Adrenal gland (tissue), 9 donors: ENCODE measurements at regions not wholly inside any gene's neighbourhood (a gene's known extent, or its start where the extent isn't known, plus 50 kb on each side); places are given as distances from the start of the nearest gene placed in this dataset.
"Not testable (repeated sequence)": the region's sequence is repeated elsewhere in the genome, so short reads cannot be mapped to it uniquely, and the experiment has no call there.

Source experiments
- DNase-seq, 7 donors: peaks; one replicate each; pipeline ENCODE4 v3.0.0-alpha.2; 2019 to 2020
- H3K27ac ChIP-seq, 5 donors: fragments of 200-600 bp; sonication (generic) in 4 of 5; 1 replicate in 3 of 5; 2 replicates in 2 of 5; pipeline versions ENCODE4 v1.5.1 to v1.8.0; 2016 to 2020; ENCODE audit warnings: mild to moderate bottlenecking in 1 of 5
- H3K27me3 ChIP-seq: fragments of 200-600 bp; 2 replicates; pipeline ENCODE4 v1.8.0; 2021
- H3K36me3 ChIP-seq, 2 donors: fragments of 200-600 bp; replicated peaks in 1 of 2; 1 replicate in 1 of 2; 2 replicates in 1 of 2; pipeline versions ENCODE4 v1.5.1 to v1.8.0; 2018 to 2022
- H3K4me1 ChIP-seq, 2 donors: fragments of 200-600 bp; replicated peaks in 1 of 2; 1 replicate in 1 of 2; 2 replicates in 1 of 2; pipeline versions ENCODE4 v1.5.1 to v1.8.0; 2018 to 2021
- H3K4me3 ChIP-seq, 4 donors: fragments of 200-600 bp; sonication (generic) in 3 of 4; one replicate each; pipeline ENCODE4 v1.5.1; 2016 to 2018
- H3K9me3 ChIP-seq, 3 donors: fragments of 200-600 bp; sonication (generic) in 1 of 3; replicated peaks in 1 of 3; 1 replicate in 2 of 3; 2 replicates in 1 of 3; pipeline versions ENCODE4 v1.5.1 to v1.8.0; 2016 to 2021
- POLR2A ChIP-seq, 2 donors: fragments of 450-650 bp; IDR thresholded peaks; one replicate each; pipeline ENCODE4 v1.6.1; 2017; ENCODE audit warnings: antibody characterized with exemption in 2 of 2, mild to moderate bottlenecking in 2 of 2, moderate library complexity in 1 of 2
- WGBS, 4 donors: extraction: QIAGEN DNeasy Blood & Tissue Kit in 2 of 4; methylation state at CpG; one replicate each; pipeline versions ENCODE4 v1.1.5 to v1.1.7; 2013 to 2017; 5-methylcytosine and 5-hydroxymethylcytosine counted together
- intact Hi-C, 2 donors: fragments of 100-400 bp; cut with DNase I; formaldehyde crosslinking; loops; one replicate each; pipeline versions ENCODE4 v1.14.1 to v1.15.0; 2022 to 2023
- TF ChIP-seq, protein P1 (sequence below), 6 experiments: fragments of 450-650 bp in 4 of 6; fragments of 200-600 bp in 2 of 6; sonication (generic) in 1 of 6; IDR thresholded peaks; 1 replicate in 5 of 6; 2 replicates in 1 of 6; pipeline versions ENCODE4 v1.5.1 to v1.8.0; 2016 to 2021; ENCODE audit warnings: antibody characterized with exemption in 6 of 6, mild to moderate bottlenecking in 2 of 6, moderate library complexity in 1 of 6
- donor health status: healthy with polysubstance abuse.
- donor health status: Bipolar disorder and iron deficiency.
- donor health status: DM: yes; HTN: yes; CAD: no.
- donor health status: DM: no; HTN: no; CAD: no.
- donor health status: DM: no; HTN: no; CAD: no.

DNA sequence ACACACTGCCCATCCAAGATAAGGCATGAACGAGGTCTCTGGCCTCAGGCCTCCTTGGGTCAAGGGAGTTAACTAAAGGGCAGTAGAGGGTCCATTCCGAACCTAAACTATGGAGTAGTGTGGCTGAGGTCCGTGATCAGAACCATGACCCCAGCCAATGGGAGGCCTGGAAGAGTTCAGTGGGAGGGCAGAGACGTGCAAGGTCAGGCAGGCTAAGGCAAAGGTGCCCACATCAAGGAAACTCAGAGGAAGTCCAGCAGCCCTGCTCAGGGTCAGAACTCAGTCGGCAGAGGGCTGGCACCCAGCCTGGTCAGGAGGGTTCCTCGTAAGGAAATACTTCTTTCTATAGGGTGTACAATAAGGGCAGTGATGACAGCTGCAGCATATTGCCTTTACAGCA is 152.2 kb downstream of the SOD2 start:
- Histone ChIP-seq H3K27ac (no peak overlapping the region), H3K27me3 (no peaks in the 10 kb centered on the region), H3K4me1 (no peaks in the 10 kb centered on the region), H3K9me3 (no peaks in the 10 kb centered on the region), H3K4me3 (no peak overlapping the region), H3K36me3 (no peaks in the 10 kb centered on the region)
- TF ChIP-seq POLR2A (IDR thresholded peaks at IDR 0.05) = no peak
- TF ChIP-seq, protein P1, sequence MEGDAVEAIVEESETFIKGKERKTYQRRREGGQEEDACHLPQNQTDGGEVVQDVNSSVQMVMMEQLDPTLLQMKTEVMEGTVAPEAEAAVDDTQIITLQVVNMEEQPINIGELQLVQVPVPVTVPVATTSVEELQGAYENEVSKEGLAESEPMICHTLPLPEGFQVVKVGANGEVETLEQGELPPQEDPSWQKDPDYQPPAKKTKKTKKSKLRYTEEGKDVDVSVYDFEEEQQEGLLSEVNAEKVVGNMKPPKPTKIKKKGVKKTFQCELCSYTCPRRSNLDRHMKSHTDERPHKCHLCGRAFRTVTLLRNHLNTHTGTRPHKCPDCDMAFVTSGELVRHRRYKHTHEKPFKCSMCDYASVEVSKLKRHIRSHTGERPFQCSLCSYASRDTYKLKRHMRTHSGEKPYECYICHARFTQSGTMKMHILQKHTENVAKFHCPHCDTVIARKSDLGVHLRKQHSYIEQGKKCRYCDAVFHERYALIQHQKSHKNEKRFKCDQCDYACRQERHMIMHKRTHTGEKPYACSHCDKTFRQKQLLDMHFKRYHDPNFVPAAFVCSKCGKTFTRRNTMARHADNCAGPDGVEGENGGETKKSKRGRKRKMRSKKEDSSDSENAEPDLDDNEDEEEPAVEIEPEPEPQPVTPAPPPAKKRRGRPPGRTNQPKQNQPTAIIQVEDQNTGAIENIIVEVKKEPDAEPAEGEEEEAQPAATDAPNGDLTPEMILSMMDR (IDR thresholded peaks at IDR 0.05) = no peak
- intact Hi-C loops = no loop called here
- 43 to 66% (median 56%) methylated on average over 6 of the region's 6 CpGs for WGBS, 4 donors
- DNase-seq = no peak

- Histone ChIP-seq H3K36me3 (no peaks in the 10 kb centered on the region), H3K27me3 (no peaks in the 10 kb centered on the region), H3K9me3 (no peaks in the 10 kb centered on the region), H3K4me3 (no peak overlapping the region), H3K27ac (no peak overlapping the region), H3K4me1 (no peaks in the 10 kb centered on the region)
- TF ChIP-seq POLR2A (IDR thresholded peaks at IDR 0.05) = no peak
- TF ChIP-seq, protein P1 (IDR thresholded peaks at IDR 0.05) = no peak
- 54 to 74% (median 59%) methylated on average over 12 of the region's 12 CpGs for WGBS, 4 donors
- intact Hi-C loops = no loop called here
- DNase-seq = no peak
Measured at GRCh38 chr6:159540152-159540551, 152.9 kb downstream of the SOD2 start.

- H3K36me3 ChIP-seq, H3K27ac ChIP-seq, H3K4me3 ChIP-seq, H3K27me3 ChIP-seq, DNase-seq, intact Hi-C loops, H3K4me1 ChIP-seq, H3K9me3 ChIP-seq: not testable (repeated sequence)
- 63 to 76% (median 66%) methylated on average over 1 of the region's 1 CpG for WGBS, 4 donors
Measured at GRCh38 chr6:159538031-159538430, 155.0 kb downstream of the SOD2 start.

- WGBS, 4 donors = 77 to 90% (median 85%) methylated on average over 9 of the region's 9 CpGs
- no peak overlapping the region for H3K4me3 ChIP-seq
- H3K4me1 ChIP-seq = no peaks in the 10 kb centered on the region
- no peak overlapping the region for H3K27ac ChIP-seq
- H3K27me3 ChIP-seq = no peaks in the 10 kb centered on the region
- no peak for DNase-seq
- intact Hi-C loops = no loop called here
- no peak for TF ChIP-seq POLR2A (IDR thresholded peaks at IDR 0.05)
- TF ChIP-seq, protein P1 (IDR thresholded peaks at IDR 0.05) = no peak
- H3K9me3 ChIP-seq = no peaks in the 10 kb centered on the region
- no peaks in the 10 kb centered on the region for H3K36me3 ChIP-seq
Measured at GRCh38 chr6:159535656-159536350, 157.2 kb downstream of the SOD2 start.

GRCh38 chr6:159533568-159533967 is 159.5 kb downstream of the SOD2 start:
- no peak for DNase-seq
- intact Hi-C loops = no loop called here
- no peak overlapping the region for H3K27ac ChIP-seq
- H3K9me3 ChIP-seq = no peaks in the 10 kb centered on the region
- no peak for TF ChIP-seq POLR2A (IDR thresholded peaks at IDR 0.05)
- TF ChIP-seq, protein P1 (IDR thresholded peaks at IDR 0.05) = no peak
- H3K4me1 ChIP-seq = no peaks in the 10 kb centered on the region
- no peak overlapping the region for H3K4me3 ChIP-seq
- 57 to 65% (median 63%) methylated on average over 6 of the region's 6 CpGs for WGBS, 4 donors
- H3K36me3 ChIP-seq = no peaks in the 10 kb centered on the region
- H3K27me3 ChIP-seq = no peaks in the 10 kb centered on the region
